C4-2B (cell line): ENCODE measurements at regions not wholly inside any gene's neighbourhood (a gene's known extent, or its start where the extent isn't known, plus 50 kb on each side); places are given as distances from the start of the nearest gene placed in this dataset.

ENCODE experiments used
- H3K27ac ChIP-seq: fragments of 450-650 bp; 2 replicates; pipeline ENCODE4 v1.5.1; 2017
- ZFX ChIP-seq: fragments of 450-650 bp; IDR thresholded peaks from 2 replicates; pipeline ENCODE4 v1.6.1; 2017
- TF ChIP-seq, protein P1 (sequence below): fragments of 450-650 bp; conservative IDR thresholded peaks from 2 replicates; pipeline ENCODE4 v1.5.1; 2017; ENCODE audit warnings: mild to moderate bottlenecking

DNA sequence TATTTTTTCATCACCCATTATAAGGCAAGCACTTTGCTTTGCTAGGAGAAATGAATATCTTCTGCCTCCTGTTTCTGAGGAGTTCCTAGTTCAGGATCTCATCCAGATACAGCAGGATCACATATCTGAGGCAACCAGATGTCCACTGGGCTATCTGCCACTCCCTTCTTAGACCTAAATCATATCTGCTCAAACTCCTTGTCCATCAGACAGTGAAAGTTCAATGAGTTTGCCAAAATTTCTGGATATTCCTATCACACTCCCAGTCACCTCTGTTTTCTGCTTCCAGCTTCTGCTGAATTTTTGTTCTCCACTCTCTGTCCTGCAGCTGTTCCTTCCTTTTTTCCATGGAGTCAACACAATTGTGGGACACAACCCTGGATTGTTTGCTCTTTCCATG lies 54.2 kb upstream of the BASP1 start:
- no peak for TF ChIP-seq ZFX
- TF ChIP-seq, protein P1, sequence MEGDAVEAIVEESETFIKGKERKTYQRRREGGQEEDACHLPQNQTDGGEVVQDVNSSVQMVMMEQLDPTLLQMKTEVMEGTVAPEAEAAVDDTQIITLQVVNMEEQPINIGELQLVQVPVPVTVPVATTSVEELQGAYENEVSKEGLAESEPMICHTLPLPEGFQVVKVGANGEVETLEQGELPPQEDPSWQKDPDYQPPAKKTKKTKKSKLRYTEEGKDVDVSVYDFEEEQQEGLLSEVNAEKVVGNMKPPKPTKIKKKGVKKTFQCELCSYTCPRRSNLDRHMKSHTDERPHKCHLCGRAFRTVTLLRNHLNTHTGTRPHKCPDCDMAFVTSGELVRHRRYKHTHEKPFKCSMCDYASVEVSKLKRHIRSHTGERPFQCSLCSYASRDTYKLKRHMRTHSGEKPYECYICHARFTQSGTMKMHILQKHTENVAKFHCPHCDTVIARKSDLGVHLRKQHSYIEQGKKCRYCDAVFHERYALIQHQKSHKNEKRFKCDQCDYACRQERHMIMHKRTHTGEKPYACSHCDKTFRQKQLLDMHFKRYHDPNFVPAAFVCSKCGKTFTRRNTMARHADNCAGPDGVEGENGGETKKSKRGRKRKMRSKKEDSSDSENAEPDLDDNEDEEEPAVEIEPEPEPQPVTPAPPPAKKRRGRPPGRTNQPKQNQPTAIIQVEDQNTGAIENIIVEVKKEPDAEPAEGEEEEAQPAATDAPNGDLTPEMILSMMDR: no peak
- no peak overlapping the region for H3K27ac ChIP-seq

DNA sequence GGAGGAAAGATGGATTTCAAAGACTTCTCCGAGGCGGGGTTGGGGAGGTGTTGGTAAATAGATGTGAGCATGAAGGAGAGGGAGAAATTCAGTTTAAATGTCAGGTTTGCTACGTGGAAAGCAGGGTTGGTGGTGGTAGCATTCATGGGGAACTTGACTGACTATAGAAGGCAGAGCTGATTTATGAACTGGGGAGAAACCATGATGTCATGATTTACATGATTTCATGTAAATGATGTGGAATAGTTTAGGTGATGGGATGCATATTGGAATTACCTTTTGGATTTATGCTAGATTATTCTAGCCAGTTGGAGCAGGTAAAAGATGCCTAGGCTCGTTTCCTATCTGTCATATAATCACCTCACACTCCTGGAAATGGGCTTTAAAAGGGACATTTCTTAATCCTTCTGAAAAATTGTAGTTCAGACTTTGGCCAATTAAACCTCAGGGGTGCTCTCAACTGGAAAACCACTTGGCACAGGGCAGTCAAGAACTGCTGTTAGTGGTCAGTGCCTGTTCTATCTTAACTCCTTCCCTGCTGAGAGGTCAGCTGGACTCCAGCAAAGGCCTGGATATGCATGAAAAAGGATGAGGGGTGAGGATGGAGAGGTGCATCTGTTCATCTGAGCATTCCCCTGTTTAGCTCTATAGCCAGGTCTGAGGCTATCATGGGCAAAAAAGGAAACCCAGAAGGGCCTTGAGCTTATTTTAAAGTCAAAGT lies 50.1 kb upstream of the BASP1 start:
- no peak overlapping the region for H3K27ac ChIP-seq

More for the DNA sequence above, 50.1 kb upstream of the BASP1 start:
- TF ChIP-seq ZFX: no peak
- TF ChIP-seq, protein P1: no peak
